SK-N-MC (cell line): ENCODE measurements at regions not wholly inside any gene's neighbourhood (a gene's known extent, or its start where the extent isn't known, plus 50 kb on each side); places are given as distances from the start of the nearest gene placed in this dataset.
A peak's percentile ranks its signal among the peaks of the same experiment; 100 is the strongest.

Source experiments
- DNase-seq: peaks from one replicate; pipeline ENCODE4 v3.0.0-alpha.2; 2011; ENCODE audit warnings: low read depth, low spot score
- H3K27ac ChIP-seq: fragments of 200-600 bp; sonication (generic); 2 replicates; pipeline ENCODE4 v1.5.1; 2016; ENCODE audit warnings: mixed run types
- H3K36me3 ChIP-seq: fragments of 200-600 bp; sonication (generic); 2 replicates; pipeline ENCODE4 v1.6.1; 2017; ENCODE audit warnings: antibody characterized with exemption, low read length, mixed read lengths; ENCODE audit not compliant: insufficient read depth
- H3K4me3 ChIP-seq: fragments of 200-600 bp; sonication (generic); 2 replicates; pipeline ENCODE4 v1.5.1; 2016
- H3K9ac ChIP-seq: fragments of 200-600 bp; sonication (generic); 2 replicates; pipeline ENCODE4 v1.8.0; 2017; ENCODE audit warnings: mixed run types, mixed read lengths; ENCODE audit not compliant: insufficient read length
- H3K9me3 ChIP-seq: fragments of 200-600 bp; sonication (generic); 2 replicates; pipeline ENCODE4 v1.6.1; 2017; ENCODE audit warnings: low read depth, mild to moderate bottlenecking, antibody characterized with exemption, low read length, moderate library complexity, mixed read lengths
- EZH2 ChIP-seq: fragments of 200-600 bp; sonication (generic); IDR thresholded peaks from one replicate; pipeline ENCODE4 v1.6.1; 2017; ENCODE audit warnings: antibody characterized with exemption
- FOXP2 ChIP-seq: optimal IDR thresholded peaks from 2 replicates; pipeline ENCODE3; 2011; ENCODE audit warnings: mild to moderate bottlenecking, moderate library complexity; ENCODE audit not compliant: insufficient read depth; ENCODE audit errors: extremely low read length, control extremely low read depth
- POLR2AphosphoS5 ChIP-seq: IDR thresholded peaks from 2 replicates; pipeline ENCODE4 v1.6.1; 2012; ENCODE audit warnings: mild to moderate bottlenecking, low read depth, low read length, borderline replicate concordance

GRCh38 chr21:22399681-22400514 lies 1401.7 kb downstream of the NCAM2 start:
- TF ChIP-seq POLR2AphosphoS5 (no peak), FOXP2 (no peak), EZH2 (no peak)
- H3K9me3 ChIP-seq = peaks cover 3% of the 10 kb centered on the region; the same call in 1 of the 2 replicates
- no peaks in the 10 kb centered on the region; the same call in 1 of the 2 replicates for H3K36me3 ChIP-seq
- 0 out of 2 replicates have a peak overlapping the region, but pooled peaks have one; percentile 23 for H3K4me3 ChIP-seq
- no peak overlapping the region for H3K9ac ChIP-seq
- DNase-seq = no peak
- peak overlapping the region; percentile 93 for H3K27ac ChIP-seq

- H3K27ac ChIP-seq = peak overlapping the region; percentile 100
- TF ChIP-seq FOXP2 (no peak), POLR2AphosphoS5 (peak; percentile 39; the same call in 1 of the 2 replicates)
These were observed 1411.4 kb downstream of the NCAM2 start for GRCh38 chr21:22409571-22409970.

GRCh38 chr21:22416555-22416954 lies 1418.3 kb downstream of the NCAM2 start:
- Histone ChIP-seq H3K9ac (no peak overlapping the region), H3K36me3 (peaks cover 20% of the 10 kb centered on the region), H3K4me3 (no peak overlapping the region), H3K27ac (peak overlapping the region; percentile 52; the same call in 1 of the 2 replicates), H3K9me3 (peaks cover 11% of the 10 kb centered on the region; the same call in 1 of the 2 replicates)
- TF ChIP-seq FOXP2 (no peak), EZH2 (no peak), POLR2AphosphoS5 (no peak)
- DNase-seq = no peak

More at GRCh38 chr21:22409571-22409970, 1411.4 kb downstream of the NCAM2 start:
- Histone ChIP-seq H3K4me3 (peak overlapping the region; percentile 61), H3K9me3 (peaks cover 17% of the 10 kb centered on the region; the same call in 1 of the 2 replicates), H3K36me3 (peaks cover 19% of the 10 kb centered on the region), H3K9ac (peak overlapping the region; percentile 76)
- DNase-seq = peak; percentile 89

- Histone ChIP-seq H3K4me3 (no peak overlapping the region), H3K27ac (peak overlapping the region; percentile 44; the same call in 1 of the 2 replicates), H3K9me3 (no peaks in the 10 kb centered on the region), H3K36me3 (peaks cover 4% of the 10 kb centered on the region; the same call in 1 of the 2 replicates), H3K9ac (no peak overlapping the region)
- no peak for TF ChIP-seq EZH2
- TF ChIP-seq POLR2AphosphoS5 = no peak
- TF ChIP-seq FOXP2 = no peak
- DNase-seq = no peak
These were observed 1423.4 kb downstream of the NCAM2 start for GRCh38 chr21:22421416-22422180.

DNA sequence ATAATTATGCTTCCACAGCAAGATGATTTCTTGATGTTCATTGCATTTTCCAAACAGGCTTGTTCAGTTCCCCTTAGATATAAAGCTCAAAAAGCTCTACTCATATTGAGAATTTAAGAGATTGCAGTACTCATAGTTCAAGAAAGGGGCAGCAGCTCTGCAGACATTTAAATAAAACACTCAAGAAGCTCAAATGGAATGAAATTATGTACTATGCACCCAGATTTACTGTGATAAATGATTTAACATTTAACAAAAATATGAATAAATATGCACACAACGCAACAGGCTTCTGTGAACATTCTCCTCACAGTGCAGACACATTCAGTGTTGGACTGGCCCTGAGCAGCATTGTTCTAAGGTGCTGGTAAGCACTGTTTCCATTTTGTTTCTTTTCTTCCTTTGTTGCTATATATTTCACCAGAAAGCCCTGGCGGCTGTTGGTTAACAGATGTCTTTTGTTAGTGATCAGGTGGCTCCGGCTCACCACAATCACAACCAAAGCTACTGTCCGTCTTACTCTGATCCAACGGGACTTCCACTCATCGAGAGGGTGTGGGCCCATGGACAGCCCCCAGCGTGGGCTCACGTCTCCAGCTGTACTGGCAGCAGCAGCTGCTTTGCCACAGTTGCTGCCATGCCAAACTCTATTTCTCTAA lies 1440.3 kb downstream of the NCAM2 start:
- no peak overlapping the region for H3K4me3 ChIP-seq
- no peak for DNase-seq
- H3K9me3 ChIP-seq = no peaks in the 10 kb centered on the region
- no peaks in the 10 kb centered on the region for H3K36me3 ChIP-seq
- TF ChIP-seq POLR2AphosphoS5 = no peak
- TF ChIP-seq EZH2 = no peak
- H3K9ac ChIP-seq = no peak overlapping the region
- no peak overlapping the region for H3K27ac ChIP-seq

- Histone ChIP-seq H3K4me3 (no peak overlapping the region), H3K27ac (no peak overlapping the region), H3K36me3 (no peaks in the 10 kb centered on the region), H3K9ac (no peak overlapping the region), H3K9me3 (no peaks in the 10 kb centered on the region; the same call in 1 of the 2 replicates)
- no peak for DNase-seq
- TF ChIP-seq POLR2AphosphoS5 (no peak), FOXP2 (no peak), EZH2 (no peak)
These were observed 1446.8 kb downstream of the NCAM2 start for GRCh38 chr21:22444990-22445389.

- TF ChIP-seq EZH2 = no peak
- no peak for TF ChIP-seq FOXP2
- no peak for TF ChIP-seq POLR2AphosphoS5
- no peak overlapping the region for H3K27ac ChIP-seq
- H3K4me3 ChIP-seq = no peak overlapping the region
- no peaks in the 10 kb centered on the region for H3K36me3 ChIP-seq
- no peak overlapping the region for H3K9ac ChIP-seq
- no peak for DNase-seq
- H3K9me3 ChIP-seq = no peaks in the 10 kb centered on the region; the same call in 1 of the 2 replicates
These were observed 1452.3 kb downstream of the NCAM2 start for GRCh38 chr21:22450507-22450906.

DNA sequence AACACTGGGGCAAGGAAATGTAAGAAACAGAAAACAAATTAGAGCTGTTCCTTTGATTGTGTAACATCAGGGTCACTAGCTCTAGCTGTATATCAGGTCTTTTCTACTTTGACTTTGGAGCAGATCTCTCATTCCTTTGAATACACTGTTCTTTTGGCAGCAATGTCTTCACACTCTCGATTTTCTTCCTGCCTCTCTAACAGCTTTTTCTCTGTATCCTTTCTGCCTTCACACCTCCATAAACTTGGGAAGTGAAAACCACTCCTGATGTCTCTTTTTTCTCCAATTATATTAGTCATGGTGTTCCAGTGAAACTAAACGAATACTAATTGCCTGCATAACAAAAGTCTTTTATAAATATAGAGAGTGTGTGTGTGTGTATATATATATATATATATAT lies 1458.0 kb downstream of the NCAM2 start:
- H3K27ac ChIP-seq = no peak overlapping the region
- TF ChIP-seq FOXP2 (no peak), EZH2 (no peak), POLR2AphosphoS5 (no peak)
- no peak for DNase-seq

More for the DNA sequence above, 1458.0 kb downstream of the NCAM2 start:
- no peak overlapping the region for H3K9ac ChIP-seq
- no peaks in the 10 kb centered on the region for H3K9me3 ChIP-seq
- no peak overlapping the region for H3K4me3 ChIP-seq
- no peaks in the 10 kb centered on the region for H3K36me3 ChIP-seq
